ENCODE measurements at regions not wholly inside any gene's neighbourhood (a gene's known extent, or its start where the extent isn't known, plus 50 kb on each side); places are given as distances from the start of the nearest gene placed in this dataset.

- H3K36me3 ChIP-seq: no peaks in the 10 kb centered on the region
- no peaks in the 10 kb centered on the region for H3K9me3 ChIP-seq (ENCODE audit: low read depth)
- peaks cover 19% of the 10 kb centered on the region for H3K4me1 ChIP-seq (ENCODE audit: low read depth)
- TF ChIP-seq CTCF (IDR thresholded peaks at IDR 0.05; ENCODE audit: low read depth, low read length): no peak
- no peak overlapping the region for H3K4me3 ChIP-seq
- DNase-seq (ENCODE audit: low read depth in 1 of 2, low spot score in 1 of 2): no peak
- no peak overlapping the region for H3K27ac ChIP-seq
- no peaks in the 10 kb centered on the region for H3K27me3 ChIP-seq
Observed at GRCh38 chr2:120869036-120869729, 133.5 kb downstream of the GLI2 start.

- H3K27me3 ChIP-seq: no peaks in the 10 kb centered on the region
- H3K9me3 ChIP-seq (ENCODE audit: low read depth): no peaks in the 10 kb centered on the region
- no peak overlapping the region for H3K4me3 ChIP-seq
- H3K4me1 ChIP-seq (ENCODE audit: low read depth): peaks cover 19% of the 10 kb centered on the region
- DNase-seq (ENCODE audit: low read depth in 1 of 2, low spot score in 1 of 2): no peak
- no peak for TF ChIP-seq CTCF (IDR thresholded peaks at IDR 0.05; ENCODE audit: low read depth, low read length)
- no peaks in the 10 kb centered on the region for H3K36me3 ChIP-seq
- no peak overlapping the region for H3K27ac ChIP-seq
Observed at GRCh38 chr2:120869730-120870466, 134.2 kb downstream of the GLI2 start.

- H3K9me3 ChIP-seq (ENCODE audit: low read depth): no peaks in the 10 kb centered on the region
- H3K27ac ChIP-seq: no peak overlapping the region
- DNase-seq (ENCODE audit: low read depth in 1 of 2, low spot score in 1 of 2): no peak
- no peak overlapping the region for H3K4me3 ChIP-seq
- peaks cover 19% of the 10 kb centered on the region for H3K4me1 ChIP-seq (ENCODE audit: low read depth)
- H3K36me3 ChIP-seq: no peaks in the 10 kb centered on the region
- no peaks in the 10 kb centered on the region for H3K27me3 ChIP-seq
- no peak for TF ChIP-seq CTCF (IDR thresholded peaks at IDR 0.05; ENCODE audit: low read depth, low read length)
Observed at GRCh38 chr2:120870467-120870788, 134.8 kb downstream of the GLI2 start.

- H3K27me3 ChIP-seq: no peaks in the 10 kb centered on the region
- TF ChIP-seq CTCF (IDR thresholded peaks at IDR 0.05; ENCODE audit: low read depth, low read length): no peak
- no peak overlapping the region for H3K27ac ChIP-seq
- H3K9me3 ChIP-seq (ENCODE audit: low read depth): no peaks in the 10 kb centered on the region
- no peaks in the 10 kb centered on the region for H3K36me3 ChIP-seq
- H3K4me1 ChIP-seq (ENCODE audit: low read depth): peaks cover 19% of the 10 kb centered on the region
- no peak overlapping the region for H3K4me3 ChIP-seq
- DNase-seq (ENCODE audit: low read depth in 1 of 2, low spot score in 1 of 2): no peak
Observed at GRCh38 chr2:120871016-120871635, 135.5 kb downstream of the GLI2 start.

GRCh38 chr2:120871881-120872620, 136.4 kb downstream of the GLI2 start:
- Histone ChIP-seq H3K27me3 (no peaks in the 10 kb centered on the region), H3K4me1 (ENCODE audit: low read depth) (peaks cover 19% of the 10 kb centered on the region)
- TF ChIP-seq CTCF (IDR thresholded peaks at IDR 0.05; ENCODE audit: low read depth, low read length): no peak

More at GRCh38 chr2:120871881-120872620, 136.4 kb downstream of the GLI2 start:
- no peak for DNase-seq (ENCODE audit: low read depth in 1 of 2, low spot score in 1 of 2)
- no peak overlapping the region for H3K4me3 ChIP-seq
- no peaks in the 10 kb centered on the region for H3K36me3 ChIP-seq
- no peak overlapping the region for H3K27ac ChIP-seq
- H3K9me3 ChIP-seq (ENCODE audit: low read depth): no peaks in the 10 kb centered on the region

All from cardiac muscle cell (in vitro differentiated cells and primary cell).